Cerebellar nuclear complex (tissue), 1 donor: ENCODE measurements at regions not wholly inside any gene's neighbourhood (a gene's known extent, or its start where the extent isn't known, plus 50 kb on each side); places are given as distances from the start of the nearest gene placed in this dataset.
"Not testable (repeated sequence)": the region's sequence is repeated elsewhere in the genome, so short reads cannot be mapped to it uniquely, and the experiment has no call there.

Experiments
- DNase-seq, 2 experiments: peaks; one replicate each; lab custom pipeline; 2025; lab: John Stamatoyannopoulos, UW

DNA sequence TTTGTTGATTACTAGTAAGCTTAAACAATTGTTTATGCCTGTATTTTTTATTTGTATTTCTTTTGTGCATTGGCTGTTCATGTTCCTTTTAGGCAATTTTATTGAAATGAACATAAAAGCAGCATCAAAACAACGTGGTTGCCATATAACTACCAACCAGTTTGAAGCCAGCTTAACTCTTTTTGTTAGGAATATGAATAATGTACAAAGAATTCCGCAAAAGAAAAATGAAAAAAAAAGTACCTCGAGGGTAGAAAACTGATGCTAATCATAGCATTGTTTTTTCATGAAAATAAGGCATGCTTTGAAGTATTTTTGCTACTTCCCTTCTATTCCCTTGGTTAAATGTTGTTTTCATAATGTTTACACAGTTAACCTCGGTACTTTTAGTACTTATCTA lies 1024.0 kb upstream of the SLIT2 start:
- DNase-seq, result no peak

DNA sequence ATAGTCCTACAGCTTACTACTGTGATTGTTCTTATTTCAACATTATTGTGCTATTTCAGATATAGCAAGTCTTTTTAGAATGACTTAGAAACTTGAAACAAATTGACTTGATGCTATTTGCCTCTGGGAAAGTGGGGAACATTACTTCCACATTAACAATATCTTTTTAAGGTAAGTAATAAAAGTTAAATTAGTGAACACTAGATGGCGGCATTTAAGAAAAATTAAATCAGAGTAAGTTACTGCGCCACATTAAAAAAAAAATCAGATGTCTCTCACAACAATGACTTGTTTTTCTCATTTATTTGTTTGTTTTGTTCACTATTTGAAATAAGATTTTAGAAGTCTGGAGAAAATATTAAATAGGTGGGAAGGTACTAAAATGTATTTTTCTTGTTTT lies 1026.9 kb upstream of the SLIT2 start:
- no peak for DNase-seq

DNA sequence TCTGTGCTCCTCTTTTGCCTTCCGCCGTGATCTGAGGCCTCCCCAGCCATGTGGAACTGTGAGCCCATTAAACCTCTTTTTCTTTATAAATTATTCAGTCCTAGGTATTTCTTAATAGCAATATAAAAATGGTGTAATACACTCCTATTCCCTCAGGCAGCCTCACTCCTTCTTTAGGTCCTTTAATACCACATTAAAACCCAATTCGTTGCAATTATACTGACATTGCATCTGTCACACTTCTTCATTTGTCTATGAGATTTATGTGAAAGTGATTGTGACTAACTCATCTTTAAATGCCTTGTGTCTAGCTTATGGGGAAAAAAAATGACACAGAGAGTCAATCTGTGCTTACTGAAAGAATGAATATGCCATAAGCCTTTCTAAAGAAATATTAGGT lies 1035.2 kb upstream of the SLIT2 start:
- DNase-seq, result no peak

DNA sequence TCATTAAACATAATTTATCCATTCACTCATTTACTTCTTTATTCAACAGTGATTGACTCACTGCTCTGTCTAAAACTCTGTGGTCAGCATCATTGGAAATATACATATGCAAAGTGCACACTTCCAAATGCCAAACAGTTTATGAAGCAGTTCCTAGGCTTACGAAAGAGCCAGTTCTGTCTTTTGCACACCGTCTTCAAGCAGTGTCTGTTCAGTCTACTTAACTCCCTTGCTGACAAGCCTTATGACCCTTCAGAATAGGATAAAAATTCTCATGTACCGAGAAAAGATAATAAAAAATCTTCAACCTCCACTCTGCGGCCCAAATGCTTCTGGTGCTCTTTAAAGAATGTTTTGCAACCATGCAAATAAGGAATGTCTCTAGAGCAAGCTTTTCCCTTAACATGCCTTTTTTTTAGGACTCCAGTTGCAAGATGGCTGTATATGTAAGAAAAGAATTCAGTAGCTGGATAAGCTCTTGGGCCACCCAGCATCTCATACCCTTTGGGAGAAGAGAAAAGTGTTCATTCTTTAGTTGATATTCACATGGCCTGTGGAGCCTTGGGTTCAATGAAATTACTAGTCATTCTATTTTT lies 1037.0 kb upstream of the SLIT2 start:
- no peak for DNase-seq

DNA sequence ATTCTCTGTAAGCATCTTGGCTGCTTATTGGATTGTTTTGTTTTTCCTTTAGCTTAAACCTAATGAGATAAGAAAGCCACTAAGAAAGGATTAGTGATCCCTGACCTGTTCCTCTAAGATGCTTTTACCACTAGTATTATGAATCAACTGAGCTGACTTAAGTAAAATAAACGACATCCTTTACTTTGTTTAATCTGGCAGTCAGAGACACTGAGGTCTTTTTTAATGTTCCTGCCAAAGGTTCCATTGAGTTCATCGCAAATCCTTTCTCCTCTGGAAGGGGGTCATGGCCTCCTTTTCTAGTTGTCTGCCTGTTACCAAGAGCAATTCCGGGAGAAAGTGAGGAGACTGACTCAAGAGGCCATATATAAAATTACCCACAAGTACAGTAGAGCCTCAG lies 1038.3 kb upstream of the SLIT2 start:
- no peak for DNase-seq

DNA sequence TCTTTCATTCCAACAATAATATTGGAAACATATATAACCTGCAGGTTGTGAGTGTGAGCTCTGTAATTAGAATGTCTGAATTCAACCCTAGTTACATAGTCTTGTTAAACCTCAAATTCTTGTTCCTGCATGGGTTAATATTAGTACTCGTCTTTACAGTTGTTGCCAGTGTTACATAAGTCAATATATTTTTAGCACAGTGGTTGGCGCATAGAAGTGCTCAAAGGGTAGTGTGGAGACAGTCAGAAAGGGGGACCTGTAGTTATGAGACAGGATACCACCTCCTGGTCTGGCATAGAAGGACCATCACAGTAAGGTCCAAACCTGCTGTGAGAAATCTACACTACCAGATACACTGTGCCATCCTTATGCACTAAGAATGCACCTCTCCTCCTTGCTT lies 1045.9 kb upstream of the SLIT2 start:
- DNase-seq, result no peak

DNA sequence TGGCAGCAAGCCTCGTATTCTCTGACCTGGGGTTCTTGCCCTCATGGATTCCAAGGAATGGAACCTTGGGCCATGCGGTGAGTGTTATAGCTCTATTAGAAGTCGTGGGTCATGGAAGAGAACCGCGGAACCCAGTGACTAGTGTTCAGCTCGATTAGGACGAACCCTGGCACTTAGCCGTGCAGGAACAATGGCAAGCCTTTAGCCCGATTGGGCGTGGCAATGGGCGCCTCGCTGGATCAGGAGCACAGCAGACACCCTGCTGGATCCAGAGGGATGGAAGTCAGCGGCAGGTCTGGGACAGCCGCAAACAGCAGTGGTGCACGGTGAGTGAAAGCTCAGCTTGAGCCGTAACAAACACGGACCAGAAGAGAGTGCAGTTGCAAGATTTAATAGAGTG lies 1053.9 kb upstream of the SLIT2 start:
- not testable (repeated sequence) for DNase-seq

DNA sequence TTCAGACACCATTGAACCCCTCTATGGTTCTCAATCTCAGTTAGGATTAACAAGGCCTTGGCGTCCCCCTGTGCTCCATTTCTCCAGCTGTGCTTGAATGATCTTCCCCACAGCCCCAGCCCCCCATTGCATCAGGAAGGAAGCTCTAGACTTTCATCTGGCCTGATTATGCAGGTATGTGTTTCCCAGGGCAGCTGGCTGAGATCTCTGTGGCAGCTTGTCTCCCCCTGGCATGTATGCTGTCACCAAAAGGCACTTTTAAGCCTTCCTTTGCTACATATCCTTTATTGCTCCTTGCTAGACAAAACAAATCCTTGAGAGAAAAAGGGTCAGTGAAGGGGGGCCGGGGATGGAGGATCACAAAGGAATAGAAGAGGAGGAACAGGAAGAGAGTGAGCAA lies 1056.0 kb upstream of the SLIT2 start:
- DNase-seq, result no peak

DNA sequence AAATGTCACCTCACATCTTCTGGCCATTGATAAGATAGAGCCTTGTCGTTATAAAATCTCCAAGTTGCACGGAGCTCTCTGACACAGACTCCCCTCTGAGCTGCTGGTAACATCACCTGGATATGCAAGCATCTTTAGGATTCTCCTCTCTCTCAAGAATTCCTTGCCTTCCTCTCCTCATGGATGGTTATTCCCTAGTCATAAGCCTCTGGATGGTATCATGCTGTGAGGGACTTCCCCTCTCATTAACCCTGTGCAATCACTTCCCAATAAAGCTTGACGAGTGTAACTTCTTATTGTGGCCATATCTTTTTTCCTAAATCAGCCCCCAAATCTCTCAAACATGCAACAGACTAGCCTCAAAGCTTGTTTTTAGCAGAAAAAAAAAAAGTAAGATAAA lies 1057.0 kb upstream of the SLIT2 start:
- DNase-seq, result no peak

DNA sequence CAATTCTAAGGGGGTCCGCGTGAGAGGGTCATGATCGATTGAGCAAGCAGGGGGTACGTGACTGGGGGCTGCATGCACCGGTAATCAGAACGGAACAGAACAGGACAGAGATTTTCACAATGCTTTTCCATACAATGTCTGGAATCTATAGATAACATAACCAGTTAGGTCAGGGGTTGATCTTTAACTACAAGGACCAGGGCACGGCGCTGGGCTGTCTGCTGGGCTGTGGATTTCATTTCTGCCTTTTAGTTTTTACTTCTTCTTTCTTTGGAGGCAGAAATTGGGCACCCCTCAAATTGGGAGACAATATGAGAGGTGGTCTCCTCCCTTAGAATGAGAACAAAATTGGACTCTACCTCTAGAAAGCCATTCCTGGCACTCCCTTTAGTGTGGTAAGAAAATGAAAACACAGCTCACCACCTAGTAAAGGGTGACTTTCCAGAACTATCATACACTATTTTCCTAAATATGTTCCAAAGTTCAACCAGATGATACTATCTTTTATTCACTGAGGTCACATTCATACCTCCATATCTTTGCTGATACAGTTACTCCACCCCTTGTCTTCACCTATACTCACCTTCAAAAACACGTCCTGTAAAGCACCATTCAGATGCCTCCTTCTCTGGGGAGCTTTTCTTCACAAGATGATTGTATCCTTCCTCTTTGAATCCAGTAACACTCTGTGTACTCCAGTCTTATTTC lies 1058.3 kb upstream of the SLIT2 start:
- DNase-seq, result no peak

DNA sequence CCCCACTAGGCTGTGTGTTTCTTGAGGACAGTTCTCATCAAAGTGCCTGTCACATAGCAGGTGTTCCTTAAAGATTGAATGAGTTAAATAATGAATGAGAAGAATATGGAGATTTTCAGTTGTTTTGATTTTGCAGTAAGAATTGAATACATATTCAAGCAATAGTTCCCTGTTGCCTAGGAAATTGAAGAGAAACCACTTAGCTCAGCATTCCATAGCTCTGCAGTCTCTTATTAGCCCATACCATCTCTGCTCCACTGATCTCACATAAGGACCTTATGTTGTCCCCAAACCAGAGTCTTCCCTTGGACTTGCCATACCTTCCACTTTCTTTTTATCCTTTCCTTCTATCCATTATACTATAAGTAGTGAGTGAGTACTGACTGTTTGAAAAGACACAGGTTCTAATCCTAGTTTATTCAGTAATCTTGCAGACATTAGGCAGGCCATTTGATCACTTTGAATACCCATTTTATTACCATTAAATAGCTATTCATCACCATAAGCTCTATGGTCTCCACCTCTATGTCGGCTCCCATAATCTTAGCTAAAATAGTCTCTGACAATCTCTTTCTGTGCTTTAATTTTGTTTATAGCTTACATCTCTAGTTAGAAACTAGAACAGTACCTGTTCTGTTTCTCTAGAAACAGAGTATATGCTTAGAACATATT lies 1059.6 kb upstream of the SLIT2 start:
- DNase-seq, result no peak

DNA sequence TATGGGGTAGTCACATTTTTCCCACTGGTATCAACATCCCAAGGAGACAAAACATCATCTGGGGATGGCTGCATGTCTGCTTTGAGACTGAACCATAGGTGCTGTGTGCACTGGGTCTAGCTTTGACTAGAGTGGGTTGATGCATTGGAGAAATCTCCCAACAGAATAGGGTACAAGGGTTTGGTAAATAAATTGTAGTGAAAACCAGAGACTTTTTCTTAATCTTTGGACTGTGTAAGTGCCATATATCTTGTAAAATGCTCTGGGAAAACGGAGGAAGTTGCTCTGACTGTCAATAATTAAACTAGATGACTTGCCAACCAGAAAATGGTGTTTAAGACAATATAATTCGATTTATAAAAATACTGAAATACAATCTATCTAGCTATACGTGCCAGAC lies 1064.0 kb upstream of the SLIT2 start:
- no peak for DNase-seq

DNA sequence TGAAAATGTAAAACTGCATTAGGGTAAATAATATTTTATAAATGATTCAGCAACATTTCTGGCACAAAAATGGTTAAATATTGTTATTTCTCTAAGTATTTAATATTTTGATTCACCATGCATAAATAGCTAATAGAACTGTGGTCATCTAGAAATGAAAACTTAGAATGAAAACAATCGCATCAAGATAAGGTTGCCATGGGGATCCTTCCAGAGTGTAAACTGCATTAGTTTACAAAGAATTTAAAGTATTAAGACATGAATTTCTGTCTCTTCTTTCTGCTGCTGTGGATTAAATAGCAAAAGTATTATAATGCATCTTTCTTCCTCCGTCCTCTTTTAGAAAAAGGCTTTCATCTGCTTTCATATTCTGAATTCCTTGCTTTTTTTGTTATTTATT lies 1064.6 kb upstream of the SLIT2 start:
- DNase-seq, result no peak

DNA sequence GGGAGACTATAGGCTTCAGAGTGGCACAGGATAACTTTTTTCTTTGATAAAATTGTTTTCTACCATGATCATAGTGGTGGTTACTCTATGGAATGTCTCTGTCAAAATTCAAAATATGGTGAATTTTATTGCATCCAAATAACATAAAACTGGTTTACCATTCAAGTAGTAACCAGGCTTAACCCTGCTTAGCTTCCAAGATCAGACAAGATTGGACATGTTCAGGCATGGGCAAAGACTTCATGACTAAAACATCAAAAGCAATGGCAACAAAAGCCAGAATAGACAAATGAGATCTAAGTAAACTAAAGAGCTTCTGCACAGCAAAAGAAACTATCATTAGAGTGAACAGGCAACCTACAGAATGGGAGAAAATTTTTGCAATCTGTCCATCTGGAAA lies 1070.1 kb upstream of the SLIT2 start:
- not testable (repeated sequence) for DNase-seq

DNA sequence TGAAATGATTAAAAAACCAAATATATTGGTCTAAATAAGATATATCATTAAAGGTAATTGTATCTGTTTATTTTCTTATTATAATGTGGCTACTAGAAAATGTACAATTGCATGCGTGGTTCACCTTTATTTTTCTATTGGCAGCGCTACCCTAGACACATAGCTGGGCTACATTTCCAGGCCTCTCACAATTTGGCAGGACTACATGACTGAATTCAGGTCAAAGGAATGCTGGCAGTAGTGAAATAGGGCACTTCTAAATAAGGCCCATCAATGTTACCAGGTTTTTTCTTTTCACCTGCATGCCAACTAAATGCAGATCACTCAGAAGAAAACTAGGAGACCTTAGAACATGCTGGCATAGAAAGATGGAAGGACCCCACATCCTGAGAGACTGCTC lies 1072.9 kb upstream of the SLIT2 start:
- DNase-seq, result no peak

DNA sequence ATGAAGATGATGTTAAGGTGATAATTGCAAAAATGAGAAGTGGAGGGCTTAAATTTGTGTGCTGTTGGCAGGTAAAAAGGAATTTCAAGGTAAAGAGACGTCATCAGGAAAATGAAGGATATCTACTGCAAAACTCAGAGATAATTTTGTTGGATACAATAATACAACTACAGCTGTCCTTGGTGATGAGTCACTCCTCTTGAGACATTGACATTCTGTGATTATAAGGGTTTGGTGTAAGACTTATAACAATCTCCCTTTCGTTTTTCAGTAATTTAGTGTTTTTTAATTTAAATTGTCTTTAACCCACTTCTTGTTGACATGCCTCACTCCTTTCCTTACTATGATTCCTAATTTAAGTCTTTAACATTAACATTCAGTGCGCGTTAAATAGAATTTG lies 1074.1 kb upstream of the SLIT2 start:
- DNase-seq, result no peak

DNA sequence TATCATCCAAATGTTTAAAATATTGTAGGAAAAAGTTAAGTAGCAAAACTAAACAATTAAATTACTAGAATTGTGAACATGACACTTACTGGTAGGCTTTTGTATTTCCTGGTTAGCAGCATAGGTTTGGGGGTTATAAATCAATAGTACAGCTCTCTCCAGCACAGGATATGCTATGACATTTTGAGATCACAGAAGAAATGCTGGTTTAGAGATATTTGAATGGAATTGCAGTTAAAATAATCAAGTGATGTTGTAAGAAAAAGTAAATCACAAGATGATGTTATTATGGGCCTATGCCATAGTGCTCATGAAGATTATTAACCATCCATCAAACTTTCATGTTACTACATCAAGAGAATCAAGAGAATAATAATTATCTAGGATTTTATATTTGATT lies 1079.9 kb upstream of the SLIT2 start:
- no peak for DNase-seq

DNA sequence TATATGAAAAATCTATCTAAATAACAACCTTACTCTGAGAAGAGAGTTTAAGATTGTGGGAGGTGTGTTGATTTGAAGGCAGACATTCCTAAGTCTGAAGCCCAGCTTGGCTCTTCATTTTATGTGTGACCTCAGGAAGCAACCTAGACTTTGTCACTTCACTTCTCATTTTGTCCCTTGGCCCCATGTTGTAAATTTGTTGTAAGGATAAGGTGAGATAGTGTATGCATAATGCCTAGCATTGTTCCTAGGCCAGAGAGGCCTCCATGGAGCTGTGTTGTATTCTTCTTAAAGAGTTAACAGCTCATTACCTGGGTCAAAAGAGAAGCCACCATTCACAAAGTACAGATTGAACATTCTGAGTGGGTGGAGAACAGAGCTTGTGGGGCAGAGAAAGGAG lies 1084.4 kb upstream of the SLIT2 start:
- no peak for DNase-seq

DNA sequence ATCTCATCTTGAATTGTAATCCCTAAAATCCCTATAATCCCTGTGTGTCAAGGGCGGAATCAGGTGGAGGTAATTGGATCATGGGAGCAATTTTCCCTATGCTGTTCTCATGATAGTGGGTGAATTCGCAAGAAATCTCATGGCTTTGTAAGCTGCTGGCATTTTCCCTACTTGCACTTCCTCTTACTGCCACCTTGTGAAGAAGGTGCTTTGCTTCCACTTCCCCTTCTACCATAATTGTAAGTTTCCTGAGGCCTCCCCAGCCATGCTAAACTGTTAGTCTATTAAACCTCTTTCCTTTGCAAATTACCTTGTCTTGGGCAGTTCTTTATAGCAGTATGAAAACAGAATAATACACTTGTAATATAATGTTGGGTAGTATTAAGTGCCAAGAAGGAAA lies 1087.4 kb upstream of the SLIT2 start:
- DNase-seq, result no peak

DNA sequence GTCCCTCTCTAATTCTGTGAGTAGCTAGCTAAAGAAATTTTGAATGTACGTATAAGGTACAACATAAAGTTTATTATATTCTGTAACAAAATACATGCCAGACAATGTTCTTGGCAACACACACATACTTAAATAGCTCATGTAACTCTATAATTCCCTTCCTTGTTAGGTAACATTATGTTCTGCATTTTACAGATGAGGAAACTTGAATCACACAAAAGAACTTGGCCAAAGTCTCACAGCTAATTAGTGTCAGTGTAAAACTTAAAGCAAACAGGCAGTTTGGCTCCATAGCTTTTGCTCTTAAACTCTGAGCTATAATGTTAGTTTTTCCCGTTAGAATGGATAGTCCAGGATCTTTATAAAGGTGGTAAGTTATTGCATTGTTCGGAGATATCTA lies 1091.8 kb upstream of the SLIT2 start:
- no peak for DNase-seq

DNA sequence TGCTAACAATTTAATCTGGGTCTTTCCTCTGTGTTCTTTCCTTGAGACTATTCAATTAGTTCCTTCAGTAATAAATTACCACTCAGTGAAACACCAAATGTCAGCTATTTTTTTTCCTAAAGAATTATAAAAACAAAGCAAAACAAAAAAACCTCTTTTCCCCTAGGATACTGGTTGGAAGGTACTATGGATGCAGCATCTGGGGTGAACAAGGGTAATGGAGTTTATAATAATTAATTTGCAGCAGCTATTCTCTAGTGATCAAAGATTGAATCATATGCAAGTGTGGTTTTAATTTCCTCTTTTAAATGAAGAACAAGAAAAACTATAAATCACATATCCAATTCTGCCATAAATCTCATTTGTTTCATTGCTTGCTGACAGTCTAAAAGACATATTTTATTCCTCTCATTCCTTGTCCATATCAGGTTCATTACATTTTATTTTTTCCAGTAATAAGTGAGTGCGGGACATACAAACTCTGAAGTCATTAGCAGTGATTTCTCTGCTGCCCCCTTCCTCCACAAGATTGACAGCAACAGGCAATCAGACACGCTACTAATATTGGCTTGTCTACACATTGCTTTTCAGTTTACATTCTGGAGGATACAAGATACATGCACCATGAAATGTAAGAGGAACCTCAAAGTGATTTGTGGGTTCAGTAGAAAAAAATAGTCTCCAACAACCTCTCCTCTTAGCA lies 1093.4 kb upstream of the SLIT2 start:
- DNase-seq, result no peak

DNA sequence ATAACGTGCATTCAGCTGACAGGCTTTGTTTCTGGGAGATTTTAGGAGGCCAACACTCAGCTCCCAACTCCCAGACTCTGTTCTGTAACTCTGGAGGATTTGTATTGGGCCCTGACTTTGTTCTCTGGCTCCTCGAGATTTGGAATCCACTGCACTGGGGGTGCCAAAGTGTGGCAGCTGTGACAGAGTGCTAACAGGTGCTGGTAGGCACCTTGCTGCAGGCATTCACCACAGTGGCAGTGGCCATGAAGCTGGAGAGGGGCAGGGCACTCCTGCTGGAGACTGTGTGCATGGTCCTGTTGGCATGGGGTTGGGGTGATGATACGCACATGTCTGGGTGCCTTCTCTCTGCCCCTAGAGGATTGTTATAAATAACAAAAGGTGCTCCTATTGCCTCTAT lies 1094.9 kb upstream of the SLIT2 start:
- no peak for DNase-seq

DNA sequence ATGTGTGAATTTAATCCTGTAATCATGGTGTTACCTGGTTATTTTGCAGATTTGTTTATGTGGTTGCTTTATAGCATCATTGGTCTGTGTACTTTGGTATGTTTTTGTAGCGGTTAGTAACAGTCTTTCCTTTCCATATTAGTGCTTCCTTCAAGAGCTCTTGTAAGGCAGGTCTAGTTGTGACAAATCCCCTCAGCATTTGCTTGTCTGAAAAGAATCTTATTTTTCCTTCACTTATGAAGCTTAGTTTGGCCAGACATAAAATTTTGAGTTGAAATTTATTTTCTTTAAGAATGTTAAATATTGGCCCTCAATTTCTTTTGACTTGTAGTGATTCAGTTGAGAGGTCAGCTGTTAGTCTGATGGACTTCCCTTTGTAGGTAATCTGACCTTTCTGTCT lies 1096.1 kb upstream of the SLIT2 start:
- DNase-seq, result no peak
